ENCODE measurements at regions not wholly inside any gene's neighbourhood (a gene's known extent, or its start where the extent isn't known, plus 50 kb on each side); places are given as distances from the start of the nearest gene placed in this dataset.

DNA sequence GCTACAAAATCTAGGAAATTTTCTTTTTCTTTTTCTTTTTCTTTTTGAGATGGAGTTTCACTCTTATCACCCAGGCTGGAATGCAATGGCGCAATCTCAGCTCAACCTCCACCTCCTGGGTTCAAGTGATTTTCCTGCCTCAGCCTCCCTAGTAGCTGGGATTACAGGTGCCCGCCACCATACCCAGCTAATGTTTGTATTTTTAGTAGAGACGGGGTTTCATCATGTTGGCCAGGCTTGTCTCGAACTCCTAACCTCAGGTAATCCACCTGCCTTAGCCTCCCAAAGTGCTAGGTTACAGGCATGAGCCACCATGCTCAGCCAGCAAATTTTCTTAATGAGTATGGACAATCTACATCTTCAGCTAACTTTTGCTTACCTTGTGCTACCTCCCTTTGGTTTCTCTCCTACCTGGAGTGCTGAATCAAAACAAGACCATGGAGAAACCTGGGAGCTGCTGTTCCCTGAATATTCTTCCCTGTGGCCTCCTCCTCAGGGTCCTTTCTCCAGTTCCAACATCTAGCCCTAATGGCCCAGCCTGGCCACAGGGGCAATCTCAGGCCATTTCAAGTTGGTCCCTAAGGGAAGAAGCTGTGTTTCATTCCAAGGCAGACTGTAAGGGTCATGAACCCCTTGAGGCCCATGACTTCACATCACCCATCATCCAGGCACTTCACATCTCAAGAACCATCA is 74.6 kb upstream of the EGLN3 start:
- DNase-seq (ENCODE audit: low read depth in 4 of 4, low spot score in 1 of 4), result no peak

DNA sequence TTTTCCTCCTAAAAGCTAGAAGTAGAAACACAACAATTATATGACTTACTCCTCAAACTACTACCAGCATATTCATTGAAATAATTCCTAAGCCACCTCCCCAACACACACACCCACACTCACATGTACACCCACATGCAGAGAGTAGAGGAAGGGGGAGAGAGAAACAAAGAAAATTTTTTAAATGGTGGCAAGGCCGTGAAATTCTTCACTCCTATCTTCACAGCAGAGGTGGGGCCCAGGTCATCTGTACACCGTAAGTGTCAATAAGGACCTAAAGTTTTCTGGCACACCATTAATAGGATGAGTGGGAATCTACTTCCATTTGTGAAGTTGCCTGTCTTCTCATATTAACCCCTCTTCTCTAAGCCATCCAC is 73.9 kb upstream of the EGLN3 start:
- DNase-seq (ENCODE audit: low read depth in 4 of 4, low spot score in 1 of 4), result no peak

DNA sequence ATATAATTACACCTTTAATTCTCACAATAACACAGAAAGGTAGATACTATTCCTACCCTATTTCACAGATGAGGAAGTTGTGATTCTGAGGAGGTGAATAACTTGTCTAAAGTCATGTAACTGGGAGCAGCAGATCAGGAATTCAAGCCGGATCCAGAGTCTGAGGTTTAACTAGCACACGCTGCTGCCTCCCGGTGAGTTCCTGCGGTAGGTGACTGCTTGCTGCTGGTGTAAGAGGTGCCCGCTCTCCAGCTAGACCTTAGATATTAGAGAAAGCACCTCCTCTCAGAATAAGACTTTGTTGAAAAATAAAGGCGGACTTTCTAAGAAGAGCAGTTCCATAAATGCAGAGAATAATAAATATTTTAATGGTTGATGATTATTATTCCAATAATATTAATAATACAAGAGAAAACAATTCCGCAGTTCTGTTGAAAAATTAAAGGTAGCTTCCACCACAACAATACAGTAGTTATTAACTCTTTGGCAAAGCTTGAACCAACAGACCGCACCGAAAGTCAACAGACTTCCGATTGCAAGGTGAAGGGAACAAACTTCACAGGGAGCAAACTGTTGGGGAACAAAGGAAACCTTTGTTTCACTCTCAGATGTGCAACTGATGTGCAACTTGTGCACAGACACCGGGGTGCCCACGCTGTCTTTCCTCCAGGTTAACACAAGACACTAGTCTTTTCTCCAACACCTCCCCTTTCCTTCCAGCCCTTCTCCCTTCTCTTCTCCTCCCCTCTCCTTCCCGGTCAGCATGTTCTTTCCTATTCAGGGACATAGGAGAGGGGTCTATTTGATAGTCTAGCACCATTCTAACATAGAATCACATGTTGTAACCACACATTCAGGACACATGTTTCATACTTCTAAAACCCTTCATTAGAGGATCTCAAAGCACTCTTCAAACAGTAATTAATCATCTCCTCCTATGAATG is 73.2 kb upstream of the EGLN3 start:
- no peak for DNase-seq (ENCODE audit: low read depth in 4 of 4, low spot score in 1 of 4)

DNA sequence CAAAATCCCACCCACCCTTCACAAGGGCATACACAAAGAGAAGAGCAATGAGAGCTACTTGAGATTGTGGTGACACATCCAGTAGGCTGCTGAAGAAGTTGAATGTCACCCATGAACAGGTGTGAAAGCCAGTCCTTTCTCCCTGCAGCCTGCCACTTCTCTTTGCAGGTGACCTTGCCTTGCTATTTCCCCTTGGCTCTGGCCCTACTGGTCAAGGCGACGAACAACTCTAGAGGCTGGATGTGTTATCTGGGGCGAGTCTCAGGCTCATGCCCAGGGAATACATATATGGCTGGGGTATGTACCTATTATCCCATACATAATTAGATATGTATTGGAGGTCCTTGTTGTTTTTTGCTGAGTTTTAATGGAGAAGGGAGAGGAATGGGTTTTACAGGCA is 70.2 kb upstream of the EGLN3 start:
- DNase-seq (ENCODE audit: low read depth in 4 of 4, low spot score in 1 of 4), result no peak

DNA sequence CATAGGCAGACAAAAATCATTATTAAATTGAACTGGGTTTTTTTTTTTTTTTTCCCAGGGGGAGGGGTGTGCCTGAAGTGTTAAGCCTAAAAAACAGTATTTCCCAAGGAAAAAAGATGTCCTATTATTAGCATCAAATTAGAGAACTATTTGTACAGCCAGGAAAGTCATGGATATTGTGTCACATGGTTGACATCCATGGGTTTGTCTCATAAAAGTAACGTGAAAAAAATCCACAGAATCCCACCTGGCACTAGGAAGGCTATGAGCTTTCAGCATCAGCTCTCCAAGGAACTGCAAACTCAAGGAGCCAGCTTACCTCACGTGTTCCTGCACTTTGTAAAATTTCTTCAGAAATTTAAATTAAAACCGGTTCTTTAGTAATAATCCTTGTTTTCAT is 69.1 kb upstream of the EGLN3 start:
- DNase-seq (ENCODE audit: low read depth in 4 of 4, low spot score in 1 of 4), result no peak

DNA sequence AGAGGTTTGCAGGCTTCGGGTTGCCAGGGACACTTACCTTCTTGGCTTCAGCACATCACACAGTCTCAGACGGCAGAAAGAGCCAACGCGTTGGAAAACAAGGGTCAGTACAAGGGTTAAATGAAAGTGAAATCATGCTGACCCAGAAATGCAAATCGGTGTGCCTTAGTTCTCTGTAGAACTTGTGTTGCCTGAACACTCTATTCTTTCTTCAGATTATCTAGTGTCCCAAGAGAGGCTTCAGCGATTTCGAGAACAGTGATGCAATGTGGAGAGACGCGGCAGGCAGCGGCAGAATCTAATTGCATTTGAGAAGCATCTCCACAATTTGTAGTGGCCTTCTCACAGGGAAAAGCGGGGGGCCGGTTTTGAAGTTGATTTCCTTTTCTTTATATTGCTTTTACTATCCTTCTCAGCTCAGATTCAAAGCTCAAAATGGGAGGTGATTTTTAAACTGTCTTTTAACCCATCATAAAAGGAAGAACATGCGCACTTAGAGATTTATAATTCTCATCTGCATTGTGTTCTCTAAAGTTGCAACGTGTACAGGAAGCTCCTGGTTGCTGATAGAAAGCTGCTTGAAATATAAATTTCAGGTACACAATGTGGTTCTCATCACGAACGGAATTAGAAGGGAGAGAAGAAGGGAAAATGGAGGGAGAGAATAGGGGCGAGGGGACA is 67.8 kb upstream of the EGLN3 start:
- no peak for DNase-seq (ENCODE audit: low read depth in 4 of 4, low spot score in 1 of 4)

DNA sequence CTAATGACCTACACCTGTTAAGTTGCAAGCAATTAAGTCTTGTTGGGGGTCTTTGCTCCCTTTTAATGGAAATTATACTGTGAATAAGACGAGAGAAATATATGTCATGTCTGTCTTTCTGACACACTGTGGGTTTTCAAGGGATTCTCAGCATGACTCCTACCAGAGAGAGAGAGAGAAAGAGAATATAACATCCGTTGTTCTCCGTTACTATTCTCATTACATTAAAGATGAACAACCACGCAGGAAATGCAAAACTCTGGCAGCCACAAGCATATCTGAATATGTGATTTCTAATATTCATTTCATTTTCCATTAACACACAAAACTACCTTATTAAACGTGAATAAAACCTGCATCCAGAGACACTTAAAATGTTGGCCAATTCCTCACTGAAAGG is 67.3 kb upstream of the EGLN3 start:
- DNase-seq (ENCODE audit: low read depth in 4 of 4, low spot score in 1 of 4), result no peak

DNA sequence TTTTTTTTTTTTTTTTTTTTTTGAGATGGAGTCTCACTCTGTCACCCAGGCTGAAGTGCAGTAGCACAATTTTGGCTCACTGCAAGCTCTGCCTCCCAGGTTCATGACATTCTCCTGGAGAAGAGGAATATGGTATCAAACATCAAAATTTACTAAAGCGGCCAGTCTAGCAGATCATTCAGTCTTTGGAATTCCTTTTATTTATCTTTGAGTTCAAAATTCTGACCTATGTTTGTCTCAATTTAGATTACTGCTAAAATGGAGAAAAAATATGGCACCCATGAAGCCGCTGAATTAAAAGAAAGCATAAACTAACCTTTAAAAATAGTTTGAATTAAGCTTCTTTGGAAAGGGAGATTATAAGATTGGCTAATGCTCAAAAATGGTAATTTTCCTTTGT is 64.5 kb upstream of the EGLN3 start:
- no peak for DNase-seq (ENCODE audit: low read depth in 4 of 4, low spot score in 1 of 4)

DNA sequence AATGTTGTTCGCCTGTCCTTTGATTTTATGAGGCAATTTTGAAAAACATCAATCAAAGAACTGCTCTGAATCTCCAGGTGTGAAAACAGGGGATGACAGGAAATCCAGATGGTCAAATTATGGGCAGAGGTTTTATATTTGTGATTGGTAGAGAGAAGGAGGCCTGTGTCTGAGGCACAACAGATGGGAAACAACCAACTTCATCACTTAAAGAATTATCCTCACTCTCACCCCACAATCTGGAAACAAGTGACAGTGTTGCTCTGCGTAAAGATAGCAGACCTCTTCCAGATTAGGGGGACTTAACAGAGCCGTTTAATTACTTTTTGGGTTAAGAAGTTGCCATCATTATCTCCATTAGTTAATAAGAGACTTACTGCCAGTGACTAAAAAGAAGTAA is 64.1 kb upstream of the EGLN3 start:
- no peak for DNase-seq (ENCODE audit: low read depth in 4 of 4, low spot score in 1 of 4)

DNA sequence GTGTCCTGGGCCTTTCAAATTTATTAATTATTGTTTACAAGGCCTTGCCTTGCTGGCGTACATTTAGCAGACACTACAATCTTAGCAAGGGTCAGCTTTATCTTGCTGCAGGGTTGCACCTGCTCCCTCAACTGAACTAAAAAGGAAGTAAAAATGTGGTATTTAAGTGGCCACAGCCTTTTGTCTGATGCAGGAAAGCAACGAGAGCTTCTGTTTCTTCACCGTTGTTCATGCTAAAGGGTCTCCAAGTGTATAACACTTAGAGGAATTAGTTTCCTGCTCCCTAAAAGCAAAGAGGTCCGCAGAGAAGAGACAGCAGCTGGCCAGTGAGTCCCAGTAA is 62.8 kb upstream of the EGLN3 start:
- no peak for DNase-seq (ENCODE audit: low read depth in 4 of 4, low spot score in 1 of 4)

DNA sequence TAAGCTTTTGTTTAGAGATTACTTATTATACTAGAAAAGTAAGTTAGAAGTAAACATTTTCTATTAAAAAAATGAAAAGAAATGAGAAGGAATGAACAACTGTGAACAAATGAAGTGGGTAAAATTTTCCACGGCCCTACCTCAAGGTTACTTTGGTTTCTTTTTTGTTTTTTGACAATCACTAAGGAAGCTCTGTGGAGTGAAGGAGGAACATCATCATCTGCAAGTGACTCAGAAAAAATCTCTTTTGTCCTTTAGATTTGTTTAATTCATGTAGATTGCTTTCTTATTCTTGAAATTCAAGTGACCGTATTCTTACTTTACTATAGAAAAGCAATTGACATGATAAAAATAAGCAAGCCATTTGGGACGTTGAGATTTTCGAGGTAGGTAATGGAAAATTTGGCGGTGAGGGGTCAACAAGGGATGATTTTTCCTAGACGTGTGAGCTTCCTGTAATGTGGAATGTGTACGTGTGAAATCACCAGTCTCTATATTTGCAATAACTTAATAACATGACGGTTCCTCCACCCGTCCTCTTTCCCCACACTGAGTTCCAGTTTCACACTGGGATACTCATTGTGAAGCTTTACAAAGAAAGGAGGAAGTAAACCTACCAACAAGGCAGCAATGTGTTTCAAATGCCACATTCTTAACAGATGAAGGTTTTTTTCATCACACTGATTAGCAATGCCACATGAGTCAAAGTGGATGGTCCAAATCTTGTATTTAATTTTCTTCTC is 62.3 kb upstream of the EGLN3 start:
- no peak for DNase-seq (ENCODE audit: low read depth in 4 of 4, low spot score in 1 of 4)

DNA sequence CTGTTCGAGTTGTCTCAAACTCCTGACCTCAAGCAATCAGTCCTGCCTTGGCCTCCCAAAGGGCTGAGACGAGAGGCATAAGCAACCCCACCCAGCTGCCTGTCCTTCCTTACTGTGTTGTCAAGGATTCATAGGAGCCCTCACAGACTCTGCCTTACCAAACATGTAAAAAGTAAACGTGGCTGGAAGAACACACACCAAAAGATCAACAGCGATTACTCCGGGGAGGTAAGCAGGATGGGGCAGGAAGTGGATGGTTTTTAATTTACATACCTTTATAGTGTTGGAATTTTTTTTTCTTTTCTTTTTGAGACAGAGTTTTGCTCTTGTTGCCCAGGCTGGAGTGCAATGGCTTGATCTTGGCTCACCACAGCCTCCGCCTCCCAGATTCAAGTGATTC is 61.5 kb upstream of the EGLN3 start:
- no peak for DNase-seq (ENCODE audit: low read depth in 4 of 4, low spot score in 1 of 4)

DNA sequence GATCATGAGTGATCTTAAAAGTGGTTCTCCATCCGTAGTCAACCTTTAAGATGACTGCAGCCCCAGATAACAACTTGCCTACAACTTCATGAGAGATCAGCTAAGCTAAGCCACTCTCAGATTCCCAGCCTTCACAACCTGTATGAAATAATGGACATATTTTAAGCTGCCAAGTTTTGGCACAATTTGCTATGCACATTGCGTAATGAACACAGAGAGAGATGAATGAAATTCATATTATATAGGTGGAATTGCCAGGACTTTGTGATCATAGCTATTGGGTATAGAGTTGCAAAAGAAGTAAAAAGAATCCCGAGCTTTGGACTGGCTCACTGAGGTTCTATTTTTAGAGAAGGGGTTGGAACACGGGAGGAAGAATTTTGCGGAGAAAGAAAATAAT is 59.1 kb upstream of the EGLN3 start:
- DNase-seq (ENCODE audit: low read depth in 4 of 4, low spot score in 1 of 4), result no peak

DNA sequence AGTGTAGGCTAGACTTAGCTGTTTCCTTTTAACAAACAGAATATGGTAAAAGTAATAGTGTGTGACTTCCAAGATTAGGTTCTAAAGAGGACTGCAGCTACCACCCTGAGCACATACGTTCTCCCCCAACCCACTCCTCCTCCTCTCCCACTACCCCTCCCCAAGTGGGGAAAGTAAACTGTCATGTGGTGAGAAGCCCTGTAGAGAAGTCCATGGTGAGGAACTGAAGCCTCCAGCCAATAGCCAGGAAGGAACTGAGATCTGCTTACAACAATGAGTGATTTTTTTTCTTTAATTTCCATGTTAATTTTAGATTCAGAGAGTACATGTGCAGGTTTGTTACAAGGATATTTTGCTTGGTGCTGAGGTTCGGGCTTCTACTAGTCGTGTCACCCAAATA is 57.0 kb upstream of the EGLN3 start:
- DNase-seq (ENCODE audit: low read depth in 4 of 4, low spot score in 1 of 4), result no peak

DNA sequence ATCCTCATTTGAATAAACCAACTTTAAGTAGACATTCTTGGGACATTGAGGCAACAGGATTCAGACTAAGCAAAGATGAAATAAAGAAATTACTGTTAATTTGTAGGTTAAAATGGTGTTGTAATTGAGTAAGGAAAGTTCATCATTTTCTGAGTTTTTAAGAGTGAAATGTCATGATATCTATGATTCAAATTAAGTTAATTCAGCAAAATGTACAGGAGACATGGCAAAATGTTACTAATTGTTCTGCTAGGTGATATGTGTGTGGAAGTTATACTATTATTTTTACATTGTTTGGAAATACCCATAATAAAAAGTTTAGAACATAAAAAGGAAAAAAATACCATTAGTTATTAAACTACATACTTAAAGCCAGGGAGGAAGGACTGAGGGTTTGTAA is 55.0 kb upstream of the EGLN3 start:
- DNase-seq (ENCODE audit: low read depth in 4 of 4, low spot score in 1 of 4), result no peak

DNA sequence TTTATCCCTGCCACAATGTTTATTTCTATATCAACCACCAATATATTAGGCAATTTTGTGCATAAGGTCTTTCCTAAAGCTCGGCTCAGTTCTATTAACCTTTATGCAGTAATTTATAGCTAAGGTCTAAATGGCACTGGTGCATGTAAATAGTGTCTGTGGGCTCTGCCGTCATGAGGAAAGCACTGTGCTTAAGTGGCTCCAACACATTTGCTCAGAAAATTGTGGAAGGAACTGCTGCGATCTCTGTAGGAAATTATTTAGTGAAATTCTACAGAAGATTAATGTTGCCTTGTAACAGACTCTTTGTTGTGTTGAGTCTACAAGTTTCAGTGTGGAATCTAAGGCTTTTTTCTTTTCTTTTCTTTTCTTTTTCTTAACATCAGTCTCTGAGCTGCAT is 54.0 kb upstream of the EGLN3 start:
- DNase-seq (ENCODE audit: low read depth in 4 of 4, low spot score in 1 of 4), result no peak

DNA sequence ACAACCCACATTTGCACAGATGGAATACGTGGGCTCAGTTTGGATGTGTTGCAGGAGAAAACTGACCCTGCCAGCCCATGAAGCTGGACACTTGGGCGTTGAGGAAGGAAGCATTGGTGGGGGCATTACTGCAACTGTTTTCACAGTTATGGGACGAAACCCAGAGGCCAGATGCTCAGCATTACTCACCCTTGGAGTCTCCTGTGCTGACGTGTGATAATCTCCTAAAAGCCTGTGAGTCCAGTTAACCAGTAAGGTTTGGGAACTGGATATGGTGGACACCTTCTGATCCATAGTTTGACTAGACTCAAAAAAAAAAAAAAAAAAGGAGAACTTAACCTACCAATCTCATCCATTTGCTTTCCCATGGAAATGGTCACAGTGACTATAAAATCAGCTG is 52.8 kb upstream of the EGLN3 start:
- no peak for DNase-seq (ENCODE audit: low read depth in 4 of 4, low spot score in 1 of 4)

DNA sequence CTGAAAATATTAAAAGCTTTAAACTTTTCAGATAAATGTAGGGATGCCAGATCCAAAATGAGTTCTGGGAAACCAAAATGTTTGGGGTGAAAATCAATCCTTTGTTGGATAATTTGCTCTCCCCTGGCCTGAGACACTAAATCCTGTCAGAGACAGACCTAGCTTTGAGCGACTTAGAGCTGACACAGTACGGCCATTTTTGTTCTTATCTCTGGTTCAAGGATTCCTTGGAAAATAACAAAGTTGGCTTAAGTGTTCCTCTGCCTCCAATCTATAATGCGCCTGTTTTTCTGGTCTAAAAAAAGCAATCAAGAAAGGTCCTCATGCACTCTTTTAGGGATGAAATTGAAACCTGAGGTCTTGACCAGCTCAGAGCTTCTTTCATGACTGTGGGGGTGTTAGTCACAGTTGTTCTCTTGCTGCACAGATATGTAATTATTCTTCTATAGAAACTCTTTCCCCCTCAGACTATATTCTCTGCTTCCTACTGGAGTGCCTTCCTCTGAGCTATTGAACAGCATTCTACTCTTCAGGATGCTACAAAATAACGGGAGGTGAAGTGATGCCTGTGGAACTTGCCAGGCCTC is 52.3 kb upstream of the EGLN3 start:
- no peak for DNase-seq (ENCODE audit: low read depth in 4 of 4, low spot score in 1 of 4)

Measured in stimulated activated CD4-positive, alpha-beta T cell treated with anti-CD3 and anti-CD28 coated beads, Interleukin-1b, Interleukin-23, amount 100 ng/mL, for 24 hours (primary cell).